Fibroblast of mammary gland (primary cell): ENCODE measurements at regions not wholly inside any gene's neighbourhood (a gene's known extent, or its start where the extent isn't known, plus 50 kb on each side); places are given as distances from the start of the nearest gene placed in this dataset.

Source experiments
- DNase-seq: peaks from one replicate; pipeline ENCODE4 v3.0.0-alpha.2; 2010; ENCODE audit warnings: low read depth
- H3K4me3 ChIP-seq: 2 replicates; pipeline ENCODE4 v1.5.1; 2011; ENCODE audit warnings: low read depth, mild to moderate bottlenecking, low read length, moderate library complexity; ENCODE audit not compliant: control insufficient read depth
- CTCF ChIP-seq: conservative IDR thresholded peaks from 2 replicates; pipeline ENCODE4 v1.5.1; 2011; ENCODE audit warnings: low read depth, low read length, inconsistent platforms; ENCODE audit not compliant: control insufficient read depth, insufficient read depth

GRCh38 chrX:122906726-122907125 is 277.4 kb upstream of the GRIA3 start:
- H3K4me3 ChIP-seq: no peak overlapping the region
- no peak for DNase-seq
- TF ChIP-seq CTCF: no peak

GRCh38 chrX:122907375-122907774 is 276.7 kb upstream of the GRIA3 start:
- H3K4me3 ChIP-seq: no peak overlapping the region
- TF ChIP-seq CTCF: no peak

GRCh38 chrX:122910697-122911096 is 273.4 kb upstream of the GRIA3 start:
- no peak overlapping the region for H3K4me3 ChIP-seq
- no peak for DNase-seq
- TF ChIP-seq CTCF: no peak

More at GRCh38 chrX:122907375-122907774, 276.7 kb upstream of the GRIA3 start:
- DNase-seq: no peak

GRCh38 chrX:122913134-122913533 is 270.9 kb upstream of the GRIA3 start:
- H3K4me3 ChIP-seq: no peak overlapping the region
- TF ChIP-seq CTCF: no peak
- no peak for DNase-seq

GRCh38 chrX:122913764-122914163 is 270.3 kb upstream of the GRIA3 start:
- no peak for TF ChIP-seq CTCF
- DNase-seq: no peak
- H3K4me3 ChIP-seq: no peak overlapping the region

GRCh38 chrX:122914256-122914655 is 269.8 kb upstream of the GRIA3 start:
- no peak overlapping the region for H3K4me3 ChIP-seq
- no peak for DNase-seq
- TF ChIP-seq CTCF: no peak

- H3K4me3 ChIP-seq: no peak overlapping the region
- TF ChIP-seq CTCF: no peak
- DNase-seq: peak; percentile 51
These were observed 249.9 kb upstream of the GRIA3 start for GRCh38 chrX:122934131-122934530.
